ENCODE measurements at regions not wholly inside any gene's neighbourhood (a gene's known extent, or its start where the extent isn't known, plus 50 kb on each side); places are given as distances from the start of the nearest gene placed in this dataset.
A peak's percentile ranks its signal among the peaks of the same experiment; 100 is the strongest.

- Mint-ChIP-seq H3K27me3 (ENCODE audit: insufficient read depth, low read depth) (no peaks in the 10 kb centered on the region), H3K4me1 (peaks cover 9% of the 10 kb centered on the region), H3K27ac (no peak overlapping the region), H3K4me3 (no peak overlapping the region), H3K36me3 (peaks cover 2% of the 10 kb centered on the region), H3K9me3 (no peaks in the 10 kb centered on the region)
- H4K20me1 ChIP-seq (ENCODE audit: low read depth) = no peaks in the 10 kb centered on the region
- H3K27ac ChIP-seq = no peak overlapping the region
- no peak overlapping the region for H3K9ac ChIP-seq
- H3K9me3 ChIP-seq (ENCODE audit: low read depth) = no peaks in the 10 kb centered on the region
- no peaks in the 10 kb centered on the region for H3K36me3 ChIP-seq
- no peaks in the 10 kb centered on the region for H3K79me2 ChIP-seq (ENCODE audit: low read depth)
- H3K4me2 ChIP-seq = no peak overlapping the region
- no peak overlapping the region for H2AFZ ChIP-seq (replicated peaks)
- H3K4me3 ChIP-seq = no peak overlapping the region
- no peaks in the 10 kb centered on the region for H3K27me3 ChIP-seq
- TF ChIP-seq, protein P1, sequence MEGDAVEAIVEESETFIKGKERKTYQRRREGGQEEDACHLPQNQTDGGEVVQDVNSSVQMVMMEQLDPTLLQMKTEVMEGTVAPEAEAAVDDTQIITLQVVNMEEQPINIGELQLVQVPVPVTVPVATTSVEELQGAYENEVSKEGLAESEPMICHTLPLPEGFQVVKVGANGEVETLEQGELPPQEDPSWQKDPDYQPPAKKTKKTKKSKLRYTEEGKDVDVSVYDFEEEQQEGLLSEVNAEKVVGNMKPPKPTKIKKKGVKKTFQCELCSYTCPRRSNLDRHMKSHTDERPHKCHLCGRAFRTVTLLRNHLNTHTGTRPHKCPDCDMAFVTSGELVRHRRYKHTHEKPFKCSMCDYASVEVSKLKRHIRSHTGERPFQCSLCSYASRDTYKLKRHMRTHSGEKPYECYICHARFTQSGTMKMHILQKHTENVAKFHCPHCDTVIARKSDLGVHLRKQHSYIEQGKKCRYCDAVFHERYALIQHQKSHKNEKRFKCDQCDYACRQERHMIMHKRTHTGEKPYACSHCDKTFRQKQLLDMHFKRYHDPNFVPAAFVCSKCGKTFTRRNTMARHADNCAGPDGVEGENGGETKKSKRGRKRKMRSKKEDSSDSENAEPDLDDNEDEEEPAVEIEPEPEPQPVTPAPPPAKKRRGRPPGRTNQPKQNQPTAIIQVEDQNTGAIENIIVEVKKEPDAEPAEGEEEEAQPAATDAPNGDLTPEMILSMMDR (IDR thresholded peaks at IDR 0.05) = no peak
- TF ChIP-seq EZH2 (IDR thresholded peaks at IDR 0.05) (no peak), EZH2phosphoT487 (IDR thresholded peaks at IDR 0.05) (no peak)
- no peak for DNase-seq (ENCODE audit: low spot score)
- no peaks in the 10 kb centered on the region for H3F3A ChIP-seq (ENCODE audit: low read depth)
- no peaks in the 10 kb centered on the region for H3K4me1 ChIP-seq
Observed at GRCh38 chr2:196481324-196481697, 158.2 kb upstream of the CCDC150 start.

- no peak overlapping the region for H3K4me3 Mint-ChIP-seq
- Histone ChIP-seq H3K79me2 (ENCODE audit: low read depth) (no peaks in the 10 kb centered on the region), H3K4me2 (no peak overlapping the region), H3K27me3 (no peaks in the 10 kb centered on the region), H3K36me3 (no peaks in the 10 kb centered on the region), H3F3A (ENCODE audit: low read depth) (no peaks in the 10 kb centered on the region), H2AFZ (replicated peaks) (no peak overlapping the region), H3K4me3 (no peak overlapping the region), H3K27ac (no peak overlapping the region), H4K20me1 (ENCODE audit: low read depth) (no peaks in the 10 kb centered on the region), H3K9me3 (ENCODE audit: low read depth) (no peaks in the 10 kb centered on the region), H3K4me1 (no peaks in the 10 kb centered on the region), H3K9ac (no peak overlapping the region)
- H3K4me1 Mint-ChIP-seq = peaks cover 13% of the 10 kb centered on the region
- TF ChIP-seq EZH2 (IDR thresholded peaks at IDR 0.05) (no peak), EZH2phosphoT487 (IDR thresholded peaks at IDR 0.05) (no peak)
- TF ChIP-seq, protein P1 (IDR thresholded peaks at IDR 0.05) = no peak
- no peaks in the 10 kb centered on the region for H3K27me3 Mint-ChIP-seq (ENCODE audit: insufficient read depth, low read depth)
- H3K36me3 Mint-ChIP-seq = peaks cover 2% of the 10 kb centered on the region
- no peak for DNase-seq (ENCODE audit: low spot score)
- H3K27ac Mint-ChIP-seq = no peak overlapping the region
- H3K9me3 Mint-ChIP-seq = no peaks in the 10 kb centered on the region
Observed at GRCh38 chr2:196482119-196483065, 157.1 kb upstream of the CCDC150 start.

GRCh38 chr2:196486146-196486545 is 153.4 kb upstream of the CCDC150 start:
- TF ChIP-seq EZH2phosphoT487 (IDR thresholded peaks at IDR 0.05) (no peak), EZH2 (IDR thresholded peaks at IDR 0.05) (no peak)
- TF ChIP-seq, protein P1 (IDR thresholded peaks at IDR 0.05) = no peak
- Histone ChIP-seq H3K4me3 (no peak overlapping the region), H3K27ac (no peak overlapping the region), H3K79me2 (ENCODE audit: low read depth) (no peaks in the 10 kb centered on the region), H4K20me1 (ENCODE audit: low read depth) (no peaks in the 10 kb centered on the region), H3K27me3 (no peaks in the 10 kb centered on the region), H3K4me1 (no peaks in the 10 kb centered on the region), H3K9ac (no peak overlapping the region), H2AFZ (replicated peaks) (no peak overlapping the region), H3K4me2 (no peak overlapping the region), H3K9me3 (ENCODE audit: low read depth) (no peaks in the 10 kb centered on the region), H3F3A (ENCODE audit: low read depth) (no peaks in the 10 kb centered on the region), H3K36me3 (no peaks in the 10 kb centered on the region)
- Mint-ChIP-seq H3K36me3 (peaks cover 2% of the 10 kb centered on the region), H3K4me3 (no peak overlapping the region), H3K9me3 (no peaks in the 10 kb centered on the region), H3K4me1 (peaks cover 15% of the 10 kb centered on the region), H3K27me3 (ENCODE audit: insufficient read depth, low read depth) (no peaks in the 10 kb centered on the region), H3K27ac (peak overlapping the region; percentile 57)
- no peak for DNase-seq (ENCODE audit: low spot score)
